Skeletal muscle tissue (tissue), 3 donors: ENCODE measurements at regions not wholly inside any gene's neighbourhood (a gene's known extent, or its start where the extent isn't known, plus 50 kb on each side); places are given as distances from the start of the nearest gene placed in this dataset.
"Not testable (repeated sequence)": the region's sequence is repeated elsewhere in the genome, so short reads cannot be mapped to it uniquely, and the experiment has no call there.

ENCODE experiments used
- H3K27ac ChIP-seq: one replicate; pipeline ENCODE4 v1.7.0; 2013; ENCODE audit warnings: mild to moderate bottlenecking, low read depth, low read length, inconsistent platforms
- H3K27me3 ChIP-seq, 3 donors: one replicate each; pipeline ENCODE4 v1.7.0; 2013; ENCODE audit warnings: low read length in 3 of 3; ENCODE audit not compliant: control insufficient read depth in 3 of 3, insufficient read depth in 3 of 3
- H3K36me3 ChIP-seq, 3 donors: one replicate each; pipeline ENCODE4 v1.7.0; 2013; ENCODE audit warnings: low read length in 3 of 3; ENCODE audit not compliant: control insufficient read depth in 3 of 3, insufficient read depth in 3 of 3
- H3K4me1 ChIP-seq, 3 donors: one replicate each; pipeline ENCODE4 v1.7.0; 2013; ENCODE audit warnings: low read length in 3 of 3, mild to moderate bottlenecking in 3 of 3; ENCODE audit not compliant: control insufficient read depth in 3 of 3, insufficient read depth in 3 of 3
- H3K4me3 ChIP-seq, 3 donors: one replicate each; pipeline ENCODE4 v1.7.0; 2013; ENCODE audit warnings: low read length in 3 of 3
- H3K9ac ChIP-seq, 3 donors: one replicate each; pipeline ENCODE4 v1.7.0; 2013; ENCODE audit warnings: low read length in 3 of 3, mild to moderate bottlenecking in 3 of 3, moderate library complexity in 2 of 3, low read depth in 1 of 3
- H3K9me3 ChIP-seq, 3 donors: one replicate each; pipeline ENCODE4 v1.7.0; 2013; ENCODE audit warnings: low read length in 3 of 3; ENCODE audit not compliant: control insufficient read depth in 3 of 3
- donor health status: Osteomylitis.

- Histone ChIP-seq H3K9me3 (no peaks in the 10 kb centered on the region), H3K36me3 (no peaks in the 10 kb centered on the region), H3K27ac (no peak overlapping the region), H3K27me3 (no peaks in the 10 kb centered on the region), H3K9ac (no peak overlapping the region), H3K4me3 (no peak overlapping the region), H3K4me1 (no peaks in the 10 kb centered on the region)
These were observed 274.0 kb upstream of the PREP start for GRCh38 chr6:105676857-105677256.

- H3K9me3 ChIP-seq = no peaks in the 10 kb centered on the region
- no peaks in the 10 kb centered on the region for H3K27me3 ChIP-seq
- H3K9ac ChIP-seq = no peak overlapping the region
- no peaks in the 10 kb centered on the region for H3K4me1 ChIP-seq
- H3K36me3 ChIP-seq = no peaks in the 10 kb centered on the region
- H3K4me3 ChIP-seq = no peak overlapping the region
- no peak overlapping the region for H3K27ac ChIP-seq
These were observed 273.0 kb upstream of the PREP start for GRCh38 chr6:105675715-105676397.

- not testable (repeated sequence) for H3K27me3 ChIP-seq, H3K4me3 ChIP-seq, H3K9ac ChIP-seq, H3K36me3 ChIP-seq, H3K27ac ChIP-seq, H3K9me3 ChIP-seq, H3K4me1 ChIP-seq
These were observed 270.1 kb upstream of the PREP start for GRCh38 chr6:105672856-105673538.

GRCh38 chr6:105669232-105669631 lies 266.4 kb upstream of the PREP start:
- Histone ChIP-seq H3K27ac (no peak overlapping the region), H3K27me3 (no peaks in the 10 kb centered on the region), H3K4me3 (no peak overlapping the region), H3K9ac (no peak overlapping the region), H3K4me1 (peaks cover 0 to 2% (median 0%) of the 10 kb centered on the region in 3 donors), H3K36me3 (no peaks in the 10 kb centered on the region), H3K9me3 (no peaks in the 10 kb centered on the region)

- Histone ChIP-seq H3K9me3 (no peaks in the 10 kb centered on the region), H3K9ac (no peak overlapping the region), H3K36me3 (no peaks in the 10 kb centered on the region), H3K4me1 (peaks cover 0 to 2% (median 0%) of the 10 kb centered on the region in 3 donors), H3K4me3 (no peak overlapping the region), H3K27ac (no peak overlapping the region), H3K27me3 (no peaks in the 10 kb centered on the region)
These were observed 264.2 kb upstream of the PREP start for GRCh38 chr6:105667056-105667455.

GRCh38 chr6:105664931-105665330 lies 262.0 kb upstream of the PREP start:
- no peaks in the 10 kb centered on the region for H3K9me3 ChIP-seq
- peaks cover 0 to 2% (median 0%) of the 10 kb centered on the region in 3 donors for H3K4me1 ChIP-seq
- H3K36me3 ChIP-seq = no peaks in the 10 kb centered on the region
- H3K9ac ChIP-seq = no peak overlapping the region
- H3K27me3 ChIP-seq = no peaks in the 10 kb centered on the region
- no peak overlapping the region for H3K4me3 ChIP-seq
- no peak overlapping the region for H3K27ac ChIP-seq

GRCh38 chr6:105651969-105652368 lies 249.1 kb upstream of the PREP start:
- Histone ChIP-seq H3K27me3 (no peaks in the 10 kb centered on the region), H3K4me3 (no peak overlapping the region), H3K36me3 (no peaks in the 10 kb centered on the region), H3K9me3 (no peaks in the 10 kb centered on the region), H3K9ac (no peak overlapping the region), H3K27ac (no peak overlapping the region), H3K4me1 (no peaks in the 10 kb centered on the region)

GRCh38 chr6:105650347-105650746 lies 247.5 kb upstream of the PREP start:
- Histone ChIP-seq H3K4me1 (no peaks in the 10 kb centered on the region), H3K9me3 (no peaks in the 10 kb centered on the region), H3K36me3 (no peaks in the 10 kb centered on the region), H3K4me3 (no peak overlapping the region), H3K9ac (no peak overlapping the region), H3K27ac (no peak overlapping the region), H3K27me3 (no peaks in the 10 kb centered on the region)

- H3K9me3 ChIP-seq = no peaks in the 10 kb centered on the region
- no peaks in the 10 kb centered on the region for H3K36me3 ChIP-seq
- H3K27me3 ChIP-seq = no peaks in the 10 kb centered on the region
- H3K9ac ChIP-seq = no peak overlapping the region
- no peak overlapping the region for H3K27ac ChIP-seq
- H3K4me3 ChIP-seq = no peak overlapping the region
- no peaks in the 10 kb centered on the region for H3K4me1 ChIP-seq
These were observed 246.3 kb upstream of the PREP start for GRCh38 chr6:105649192-105649591.

- Histone ChIP-seq H3K27me3 (no peaks in the 10 kb centered on the region), H3K9me3 (no peaks in the 10 kb centered on the region), H3K9ac (no peak overlapping the region), H3K36me3 (no peaks in the 10 kb centered on the region), H3K4me3 (no peak overlapping the region), H3K27ac (no peak overlapping the region), H3K4me1 (no peaks in the 10 kb centered on the region)
These were observed 245.4 kb upstream of the PREP start for GRCh38 chr6:105648276-105648675.
